Hepatocyte (in vitro differentiated cells): ENCODE measurements at regions not wholly inside any gene's neighbourhood (a gene's known extent, or its start where the extent isn't known, plus 50 kb on each side); places are given as distances from the start of the nearest gene placed in this dataset.

Experiments used
- DNase-seq: peaks from one replicate; pipeline ENCODE4 v3.0.0-alpha.2; 2016; ENCODE audit warnings: low spot score
- H2AFZ ChIP-seq: fragments of 200-600 bp; sonication (generic); 2 replicates; pipeline ENCODE4 v1.6.0; 2016; ENCODE audit warnings: antibody characterized with exemption, mild to moderate bottlenecking
- H3K27ac ChIP-seq: fragments of 200-600 bp; sonication (generic); 2 replicates; pipeline ENCODE4 v1.5.1; 2016; ENCODE audit warnings: mild to moderate bottlenecking
- H3K27me3 ChIP-seq: fragments of 200-600 bp; sonication (generic); 2 replicates; pipeline ENCODE4 v1.6.1; 2016
- H3K36me3 ChIP-seq: fragments of 200-600 bp; sonication (generic); replicated peaks from 2 replicates; pipeline ENCODE4 v1.5.1; 2016; ENCODE audit warnings: low read depth; ENCODE audit not compliant: insufficient read depth
- H3K4me1 ChIP-seq: fragments of 200-600 bp; sonication (generic); 2 replicates; pipeline ENCODE4 v1.5.1; 2016; ENCODE audit warnings: mild to moderate bottlenecking, moderate library complexity; ENCODE audit not compliant: insufficient read depth
- H3K4me2 ChIP-seq: fragments of 200-600 bp; sonication (generic); 2 replicates; pipeline ENCODE4 v1.6.0; 2016
- H3K4me3 ChIP-seq: fragments of 200-600 bp; sonication (generic); 2 replicates; pipeline ENCODE4 v1.5.1; 2016; ENCODE audit warnings: mild to moderate bottlenecking
- H3K79me2 ChIP-seq: fragments of 200-600 bp; sonication (generic); 2 replicates; pipeline ENCODE4 v1.6.0; 2017; ENCODE audit warnings: mild to moderate bottlenecking
- H3K9me2 ChIP-seq: fragments of 200-600 bp; sonication (generic); replicated peaks from 2 replicates; pipeline ENCODE4 v1.6.0; 2017; ENCODE audit warnings: mild to moderate bottlenecking; ENCODE audit not compliant: insufficient read depth
- H3K9me3 ChIP-seq: fragments of 200-600 bp; sonication (generic); 2 replicates; pipeline ENCODE4 v1.5.1; 2016; ENCODE audit warnings: low read depth, mild to moderate bottlenecking
- H4K20me1 ChIP-seq: fragments of 200-600 bp; sonication (generic); 2 replicates; pipeline ENCODE4 v1.6.0; 2016; ENCODE audit warnings: mild to moderate bottlenecking; ENCODE audit not compliant: insufficient read depth, poor library complexity, severe bottlenecking
- CTCF ChIP-seq: fragments of 200-600 bp; sonication (generic); IDR thresholded peaks from 2 replicates; pipeline ENCODE4 v1.5.1; 2016; ENCODE audit warnings: antibody characterized with exemption, mild to moderate bottlenecking; ENCODE audit not compliant: poor library complexity
- EZH2 ChIP-seq: fragments of 200-600 bp; sonication (generic); IDR thresholded peaks from 2 replicates; pipeline ENCODE4 v1.6.1; 2016; ENCODE audit warnings: antibody characterized with exemption, mild to moderate bottlenecking, borderline replicate concordance
- EZH2phosphoT487 ChIP-seq: fragments of 200-600 bp; sonication (generic); IDR thresholded peaks from one replicate; pipeline ENCODE4 v1.6.1; 2018; ENCODE audit warnings: antibody characterized with exemption, mild to moderate bottlenecking, low read depth, moderate library complexity; ENCODE audit not compliant: unreplicated experiment, severe bottlenecking
- WGBS: methylation state at CpG from one replicate; pipeline ENCODE4 v1.1.6; 2016; ENCODE audit warnings: low lambda C conversion rate; ENCODE audit errors: missing lambda C conversion rate; 5-methylcytosine and 5-hydroxymethylcytosine counted together

- no peak overlapping the region for H2AFZ ChIP-seq
- H3K9me3 ChIP-seq: no peaks in the 10 kb centered on the region
- TF ChIP-seq EZH2phosphoT487 (no peak), EZH2 (no peak), CTCF (no peak)
- no peaks in the 10 kb centered on the region for H3K9me2 ChIP-seq
- H3K27me3 ChIP-seq: no peaks in the 10 kb centered on the region
- H3K4me2 ChIP-seq: no peak overlapping the region
- H3K4me1 ChIP-seq: no peaks in the 10 kb centered on the region
- H3K27ac ChIP-seq: no peak overlapping the region
- DNase-seq: no peak
- no peaks in the 10 kb centered on the region for H3K36me3 ChIP-seq
- H4K20me1 ChIP-seq: no peaks in the 10 kb centered on the region
- 75% methylated on average over 4 of the region's 4 CpGs for WGBS
- H3K4me3 ChIP-seq: no peak overlapping the region
- H3K79me2 ChIP-seq: no peaks in the 10 kb centered on the region
Measured at GRCh38 chr6:138037009-138037504, 70.2 kb downstream of the PERP start.

- no peak overlapping the region for H3K4me2 ChIP-seq
- no peaks in the 10 kb centered on the region for H3K79me2 ChIP-seq
- no peaks in the 10 kb centered on the region for H4K20me1 ChIP-seq
- H3K4me1 ChIP-seq: no peaks in the 10 kb centered on the region
- H3K27ac ChIP-seq: no peak overlapping the region
- 96% methylated on average over 7 of the region's 7 CpGs for WGBS
- H3K9me3 ChIP-seq: no peaks in the 10 kb centered on the region
- no peaks in the 10 kb centered on the region for H3K9me2 ChIP-seq
- no peak overlapping the region for H3K4me3 ChIP-seq
- DNase-seq: no peak
- no peaks in the 10 kb centered on the region for H3K27me3 ChIP-seq
- H2AFZ ChIP-seq: no peak overlapping the region
- TF ChIP-seq EZH2 (no peak), CTCF (no peak), EZH2phosphoT487 (no peak)
- no peaks in the 10 kb centered on the region for H3K36me3 ChIP-seq
Measured at GRCh38 chr6:138038142-138038870, 68.9 kb downstream of the PERP start.
